ENCODE measurements at regions not wholly inside any gene's neighbourhood (a gene's known extent, or its start where the extent isn't known, plus 50 kb on each side); places are given as distances from the start of the nearest gene placed in this dataset.

DNA sequence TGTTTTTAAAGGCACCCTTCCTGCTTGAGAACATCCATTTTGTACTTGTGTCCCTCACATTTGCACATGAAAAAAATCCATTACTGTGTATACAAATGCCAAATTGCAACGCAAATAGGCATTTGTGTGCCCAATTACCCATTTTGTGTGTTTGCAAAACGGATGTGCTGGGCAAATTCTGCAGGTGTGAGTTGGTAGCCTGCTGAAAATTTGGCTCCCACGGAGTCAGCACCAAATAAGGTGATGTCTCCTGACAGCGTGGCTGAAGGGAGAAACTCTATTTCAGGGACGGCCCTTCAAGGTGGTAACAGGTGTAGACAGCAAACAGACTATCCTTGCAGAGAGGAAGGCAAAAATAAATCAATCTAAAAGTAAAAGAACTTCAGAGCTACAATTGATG lies 661.1 kb downstream of the BCL11A start:
- DNase-seq (ENCODE audit: low read depth in 4 of 4, low spot score in 1 of 4): no peak

DNA sequence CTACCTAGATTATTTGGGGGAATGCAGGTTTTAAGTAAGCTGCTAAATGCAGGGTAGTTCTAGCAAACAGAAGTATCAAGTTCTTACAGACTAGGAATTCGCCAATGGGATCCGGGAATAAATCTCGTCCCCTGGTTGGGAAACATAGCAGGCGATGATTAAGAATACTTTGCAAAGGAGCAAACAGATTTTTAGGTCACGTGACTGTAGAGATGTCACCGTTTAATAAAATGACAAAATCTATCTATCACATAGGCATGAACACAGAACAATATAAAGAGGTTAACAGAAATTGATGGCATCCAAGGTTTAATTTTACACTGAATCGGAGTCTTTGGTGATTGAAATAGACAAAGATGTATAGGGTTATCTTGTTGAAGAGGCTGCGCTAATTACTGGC lies 664.1 kb downstream of the BCL11A start:
- DNase-seq (ENCODE audit: low read depth in 4 of 4, low spot score in 1 of 4): no peak

DNA sequence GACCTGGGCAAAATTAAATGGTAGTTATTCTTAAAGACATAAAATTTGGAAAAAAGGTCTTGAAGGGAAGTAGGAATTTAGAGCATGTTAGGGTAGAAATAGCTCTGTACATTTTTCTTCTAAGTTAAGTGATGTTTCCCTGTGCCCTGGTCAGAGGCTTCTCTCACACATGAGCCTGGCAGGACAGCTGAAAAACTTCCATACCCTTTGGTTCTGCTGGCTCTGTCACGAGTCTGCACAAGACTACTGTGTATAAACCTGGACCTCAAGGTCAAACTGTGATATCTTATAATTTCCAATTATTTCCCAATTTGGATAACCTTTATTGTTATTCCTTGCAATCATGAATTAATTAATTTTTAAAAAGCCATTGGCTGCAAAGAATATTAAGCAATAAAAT lies 664.7 kb downstream of the BCL11A start:
- DNase-seq (ENCODE audit: low read depth in 4 of 4, low spot score in 1 of 4): no peak

DNA sequence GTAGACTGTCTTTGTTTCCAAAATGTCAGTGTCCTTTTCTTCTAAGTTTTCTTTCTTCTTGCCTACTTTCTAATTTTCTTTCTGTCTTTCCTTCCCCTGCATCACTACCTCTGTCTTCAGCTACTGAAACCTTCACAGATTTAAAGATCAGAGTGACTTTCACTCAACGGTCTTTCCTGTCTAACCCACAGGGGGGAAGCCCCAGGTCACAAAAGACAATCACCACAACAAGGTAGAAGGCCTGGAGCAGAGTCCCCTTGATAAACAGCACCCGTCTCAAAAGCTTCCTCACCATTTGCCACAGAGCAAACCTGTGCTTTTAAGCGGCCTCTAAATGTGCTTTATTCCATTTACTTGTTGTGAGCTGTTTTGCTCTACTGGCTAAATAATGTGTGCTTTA lies 665.4 kb downstream of the BCL11A start:
- DNase-seq (ENCODE audit: low read depth in 4 of 4, low spot score in 1 of 4): peak in 1 of 4 experiments; percentile 6

DNA sequence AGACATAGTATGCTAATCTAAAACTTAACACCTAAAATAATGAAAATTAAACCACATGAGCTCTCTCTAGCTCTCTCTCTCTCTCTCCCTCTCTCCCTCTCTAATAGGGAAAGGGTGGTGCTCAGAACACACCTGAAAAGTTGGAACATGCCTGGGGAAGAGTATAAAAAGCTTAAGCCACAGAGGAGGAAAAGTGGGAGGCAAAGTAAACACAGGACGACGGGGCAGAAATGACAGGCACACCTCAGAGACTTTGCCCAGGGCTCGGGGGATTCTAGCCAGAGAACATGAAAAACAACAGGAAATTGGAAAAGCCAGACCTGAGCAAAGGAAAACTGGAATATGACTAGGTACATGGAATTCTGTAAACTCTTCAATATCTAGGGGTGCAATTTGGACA lies 666.1 kb downstream of the BCL11A start:
- DNase-seq (ENCODE audit: low read depth in 4 of 4, low spot score in 1 of 4): no peak

DNA sequence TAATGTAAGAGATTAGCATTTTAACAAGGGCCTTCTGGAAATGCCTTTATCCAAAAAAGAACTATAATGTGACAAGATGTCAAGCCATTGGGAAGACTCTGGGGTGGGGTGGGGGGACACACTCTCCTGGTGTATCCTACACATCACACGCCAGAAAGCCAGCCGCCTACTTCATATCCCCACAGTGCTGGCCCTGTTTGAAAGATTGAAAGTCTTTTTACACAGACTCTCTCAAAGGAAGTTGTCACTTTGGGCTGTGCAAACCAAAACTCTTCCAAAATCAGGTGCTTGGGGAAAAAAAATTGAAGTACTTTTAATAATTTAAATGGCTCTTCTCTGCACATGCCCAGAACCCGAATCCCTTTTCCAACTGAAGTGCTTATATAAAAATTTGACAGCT lies 666.7 kb downstream of the BCL11A start:
- no peak for DNase-seq (ENCODE audit: low read depth in 4 of 4, low spot score in 1 of 4)

DNA sequence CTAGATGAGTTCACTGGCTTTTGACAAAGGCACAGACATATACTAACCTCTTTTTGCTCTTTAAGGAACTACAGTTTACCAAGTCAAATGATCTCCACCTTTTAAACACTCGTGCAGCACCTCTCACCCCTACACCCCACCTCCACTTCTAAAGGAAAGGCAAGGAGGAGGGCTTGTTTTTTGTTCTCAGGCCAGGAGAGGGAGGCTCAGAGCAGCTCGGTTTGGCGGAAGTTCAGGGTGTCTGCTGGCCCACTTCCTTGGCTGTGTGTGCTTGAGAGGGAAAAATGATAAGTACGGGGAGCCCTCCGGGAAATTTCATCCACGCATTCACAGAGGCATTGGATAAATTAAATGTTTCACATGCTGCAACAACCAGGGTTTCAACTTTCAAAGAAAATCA lies 667.9 kb downstream of the BCL11A start:
- DNase-seq (ENCODE audit: low read depth in 4 of 4, low spot score in 1 of 4): no peak

DNA sequence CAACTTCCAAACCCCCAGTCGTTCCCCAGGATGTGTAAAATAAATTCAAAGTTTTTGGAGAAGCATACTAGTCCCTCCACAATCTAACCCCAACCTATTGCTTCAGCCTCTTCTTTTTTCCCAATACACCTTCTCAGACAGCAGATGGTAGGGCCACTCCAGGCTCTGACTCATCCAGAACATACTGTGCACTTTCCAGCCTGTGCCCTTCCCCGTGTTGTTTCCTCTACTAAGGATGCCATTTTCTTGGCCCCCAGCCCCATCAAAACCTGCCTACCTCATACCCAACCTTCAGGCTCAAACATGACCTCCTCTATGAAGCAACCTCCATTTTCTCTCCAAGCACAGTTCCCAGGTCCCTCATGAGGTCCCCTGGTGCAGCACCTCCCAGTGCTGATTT lies 669.3 kb downstream of the BCL11A start:
- no peak for DNase-seq (ENCODE audit: low read depth in 4 of 4, low spot score in 1 of 4)

DNA sequence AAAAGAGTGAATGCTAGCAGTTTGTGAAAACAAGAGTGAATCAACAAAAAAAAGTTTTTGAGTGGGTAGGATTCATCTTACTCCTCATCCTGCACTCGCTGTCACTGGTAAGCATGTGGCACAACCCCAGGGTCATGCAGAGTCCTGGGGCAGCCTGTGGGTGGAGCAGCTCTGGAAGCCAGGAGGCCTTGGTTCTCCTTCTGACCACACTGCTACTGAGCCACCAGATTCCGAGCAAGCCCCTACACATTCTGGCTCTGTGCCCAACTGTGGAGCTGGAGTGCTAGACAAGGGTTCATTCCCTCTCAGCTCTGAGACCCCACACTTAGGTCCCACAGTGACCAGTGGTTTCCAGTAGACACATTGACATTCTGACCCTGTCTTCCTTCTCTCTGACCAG lies 670.6 kb downstream of the BCL11A start:
- DNase-seq (ENCODE audit: low read depth in 4 of 4, low spot score in 1 of 4): no peak

DNA sequence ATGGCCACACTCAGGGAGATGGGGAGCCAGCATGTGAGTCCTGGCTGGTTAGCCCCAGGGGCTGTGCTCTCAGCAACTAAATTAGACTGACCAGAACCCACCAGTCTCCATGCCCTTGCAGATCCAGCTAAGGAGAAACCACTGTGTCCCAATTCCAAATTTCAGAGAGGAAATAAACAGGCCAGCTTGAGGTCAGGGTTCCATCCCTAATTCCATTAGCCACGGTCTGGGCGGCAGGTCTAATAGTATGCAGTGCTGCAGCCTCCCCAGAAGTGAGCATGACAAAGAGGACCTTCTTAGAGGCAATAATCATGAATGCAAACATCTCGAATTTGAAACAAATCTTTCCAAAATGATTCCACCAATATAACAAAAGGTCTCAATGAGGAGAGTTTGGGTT lies 671.2 kb downstream of the BCL11A start:
- DNase-seq (ENCODE audit: low read depth in 4 of 4, low spot score in 1 of 4): no peak

DNA sequence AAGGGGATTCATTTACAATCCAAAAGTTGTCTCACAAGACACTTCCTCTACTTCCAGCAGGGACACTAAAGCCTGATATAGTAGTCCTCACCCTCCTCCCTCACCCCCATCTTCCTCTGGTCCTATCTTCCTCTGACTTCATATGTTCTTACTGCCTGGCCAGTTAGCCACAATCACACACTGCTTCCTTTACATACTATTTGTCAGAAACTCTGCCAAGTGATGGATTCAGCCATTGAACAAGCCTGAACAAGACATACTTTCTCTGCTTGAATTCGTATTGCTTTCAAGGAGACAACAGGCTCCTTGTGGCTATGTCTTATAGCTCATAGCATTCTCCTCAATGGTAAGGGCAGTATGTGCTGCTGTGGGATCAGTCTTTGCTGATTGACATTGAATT lies 672.2 kb downstream of the BCL11A start:
- no peak for DNase-seq (ENCODE audit: low read depth in 4 of 4, low spot score in 1 of 4)

DNA sequence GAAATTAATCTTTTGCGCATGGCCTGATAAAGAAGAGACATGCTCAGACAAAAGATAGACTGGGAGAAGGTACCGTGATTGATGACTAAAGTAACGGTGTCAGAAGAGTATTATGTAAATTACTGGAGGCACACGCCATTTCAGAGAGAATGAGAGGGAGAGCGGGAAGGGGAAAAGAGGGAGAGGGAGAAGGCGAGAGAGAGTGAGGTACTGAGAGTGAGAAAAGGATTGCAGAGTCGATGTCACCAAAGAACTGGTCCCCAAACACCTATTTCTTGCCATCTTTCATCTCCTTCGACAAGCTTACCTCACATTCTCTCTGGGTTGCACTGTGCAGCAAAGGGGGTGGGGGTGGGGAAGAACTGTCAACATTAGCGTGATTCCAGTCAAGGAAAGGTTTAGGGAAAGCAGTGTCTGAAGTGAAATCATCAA lies 673.7 kb downstream of the BCL11A start:
- no peak for DNase-seq (ENCODE audit: low read depth in 4 of 4, low spot score in 1 of 4)

DNA sequence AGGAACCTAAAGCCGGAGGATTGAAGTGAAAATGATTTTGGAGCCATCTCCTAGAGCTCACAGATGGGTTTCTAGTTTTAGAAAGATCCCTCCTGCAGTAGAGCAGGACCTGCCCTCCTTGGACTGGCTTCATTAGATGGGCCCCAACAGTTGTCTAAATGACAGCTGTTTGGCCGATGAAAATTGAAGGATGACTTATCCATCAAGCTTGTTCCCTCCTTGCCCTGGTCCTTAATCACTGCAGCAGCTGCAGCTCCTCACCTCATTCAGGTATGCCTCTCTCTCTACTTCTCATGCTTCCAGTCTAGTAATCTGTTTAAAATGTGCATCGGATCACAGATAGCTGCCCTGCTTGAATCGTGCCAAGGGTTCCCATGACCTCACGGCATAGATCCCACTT lies 677.6 kb downstream of the BCL11A start:
- no peak for DNase-seq (ENCODE audit: low read depth in 4 of 4, low spot score in 1 of 4)

DNA sequence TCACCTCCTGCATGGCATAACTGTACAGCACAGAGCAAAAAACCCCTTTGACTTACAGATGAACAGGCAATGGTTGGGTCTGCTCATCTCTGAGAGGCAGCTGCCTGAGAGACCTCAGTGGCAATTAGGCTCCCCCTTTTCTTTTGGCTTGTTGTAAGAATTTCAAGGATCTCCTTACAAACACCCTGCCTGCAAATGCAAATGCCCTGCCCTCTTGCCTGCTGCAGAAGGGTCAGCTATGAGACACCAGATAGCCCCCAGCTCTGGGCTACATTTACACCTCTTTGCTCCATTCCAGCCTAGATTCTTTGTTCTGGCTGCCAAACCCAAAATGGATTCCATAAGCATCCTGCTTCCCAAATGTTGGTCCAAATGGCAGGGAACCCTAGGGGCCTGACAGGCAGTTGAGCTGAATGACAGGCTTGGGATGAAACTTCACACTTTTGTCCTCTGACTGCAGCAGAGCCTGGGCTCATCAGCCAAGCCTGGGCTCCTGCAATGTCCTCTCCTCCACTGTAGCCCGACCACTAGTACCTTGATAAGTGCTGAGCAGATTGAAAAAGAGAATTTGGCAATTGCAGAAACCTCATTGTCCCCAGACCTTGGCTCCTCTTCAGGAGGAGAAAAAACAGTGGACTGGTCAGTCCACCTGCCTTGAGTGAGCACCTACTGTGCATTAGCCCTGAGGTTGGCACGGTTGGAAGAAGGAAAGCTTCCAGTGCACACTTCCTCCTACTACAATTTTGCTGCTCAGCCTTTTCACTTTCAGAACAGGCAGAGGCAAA lies 678.3 kb downstream of the BCL11A start:
- no peak for DNase-seq (ENCODE audit: low read depth in 4 of 4, low spot score in 1 of 4)

DNA sequence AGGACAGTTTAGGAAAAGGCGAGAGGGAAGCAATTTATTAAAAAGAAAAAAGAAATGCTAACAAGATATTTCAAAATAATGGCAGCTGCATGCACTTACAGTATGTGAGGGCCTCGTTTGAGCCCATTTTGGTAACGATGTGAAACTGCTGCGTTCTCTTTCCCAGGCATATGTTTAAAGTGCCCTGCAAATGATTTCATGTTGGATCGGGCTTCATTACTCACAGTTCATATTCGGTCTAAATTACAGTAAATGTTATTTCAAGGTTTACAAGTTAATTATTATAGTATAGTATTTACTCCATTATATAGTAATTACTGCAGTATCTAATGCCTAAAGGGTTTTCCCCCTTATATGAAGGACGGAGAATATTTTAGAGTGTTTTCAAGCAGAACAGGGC lies 679.1 kb downstream of the BCL11A start:
- DNase-seq (ENCODE audit: low read depth in 4 of 4, low spot score in 1 of 4): no peak

DNA sequence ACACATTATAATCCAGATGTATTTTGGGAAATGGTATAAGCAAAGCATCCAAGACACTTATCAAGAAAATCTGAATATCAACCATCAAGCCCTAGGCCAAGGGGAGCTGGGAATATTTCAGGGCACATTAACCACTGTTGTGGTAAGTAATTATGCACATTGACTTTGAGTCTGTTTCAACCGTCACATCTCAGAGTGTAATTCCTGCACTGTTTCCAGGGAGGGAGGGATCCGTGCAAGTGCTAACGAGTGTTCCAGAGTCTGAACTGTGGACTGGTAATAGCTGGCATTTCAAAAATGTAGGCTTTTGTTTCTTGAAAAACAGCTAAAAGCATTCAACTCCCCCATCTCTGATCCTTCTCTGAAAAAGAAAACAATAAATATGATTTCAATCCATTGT lies 681.6 kb downstream of the BCL11A start:
- DNase-seq (ENCODE audit: low read depth in 4 of 4, low spot score in 1 of 4): no peak

DNA sequence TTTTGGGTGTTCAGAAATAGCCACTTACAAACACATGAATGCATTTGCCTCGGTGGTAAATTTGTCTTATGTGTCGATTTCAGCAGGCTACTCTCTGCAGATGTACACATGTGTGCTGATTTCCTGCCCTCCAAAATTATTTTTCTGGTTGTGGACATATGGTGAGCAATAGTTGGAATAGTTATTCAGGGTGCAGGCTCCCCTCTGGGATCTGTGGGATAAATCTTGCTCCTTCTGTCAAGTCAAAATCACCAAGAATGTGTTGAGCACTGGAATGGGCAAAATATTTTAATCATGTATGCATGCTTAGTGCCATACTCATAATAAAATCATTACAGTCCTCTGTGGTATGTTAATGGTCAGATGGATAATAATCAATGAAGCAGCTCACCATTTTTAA lies 684.5 kb downstream of the BCL11A start:
- DNase-seq (ENCODE audit: low read depth in 4 of 4, low spot score in 1 of 4): no peak

DNA sequence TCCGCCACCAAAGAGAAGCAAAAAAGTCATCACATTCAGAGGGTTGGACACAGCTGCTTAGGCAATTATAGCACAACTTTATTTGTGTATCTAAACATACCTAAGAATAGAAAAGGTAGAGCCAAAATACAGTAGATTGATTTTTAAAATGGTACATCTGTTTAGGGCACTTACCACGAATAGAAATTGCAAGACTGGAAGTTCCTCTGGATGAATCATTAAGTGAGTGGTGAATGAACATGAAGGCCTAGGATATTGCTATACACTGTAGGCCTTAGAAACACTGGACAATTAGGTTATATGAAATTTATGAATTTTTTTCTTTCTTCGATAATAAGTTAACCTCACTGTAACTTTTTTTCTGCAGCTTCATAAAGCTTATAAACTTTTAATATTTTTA lies 687.0 kb downstream of the BCL11A start:
- no peak for DNase-seq (ENCODE audit: low read depth in 4 of 4, low spot score in 1 of 4)

DNA sequence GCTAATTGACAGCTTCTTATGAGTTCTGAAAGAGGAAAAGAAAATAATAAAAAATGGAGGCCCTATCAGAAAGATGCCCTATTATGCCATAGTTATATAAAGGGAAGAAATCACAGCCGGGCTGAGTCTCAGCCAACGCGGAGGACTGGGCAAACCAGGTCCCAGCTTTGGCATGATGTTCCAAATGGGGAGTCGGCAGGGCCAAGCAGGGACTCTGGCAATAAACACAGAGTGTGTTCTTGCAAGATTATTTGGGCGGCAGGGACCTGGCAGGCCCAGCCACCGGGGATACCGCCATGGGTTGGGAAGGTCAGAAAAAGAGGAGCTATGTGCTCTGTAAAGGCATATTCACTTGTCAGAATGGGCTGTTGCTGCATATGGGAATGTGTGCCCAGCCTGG lies 694.9 kb downstream of the BCL11A start:
- DNase-seq (ENCODE audit: low read depth in 4 of 4, low spot score in 1 of 4): no peak

DNA sequence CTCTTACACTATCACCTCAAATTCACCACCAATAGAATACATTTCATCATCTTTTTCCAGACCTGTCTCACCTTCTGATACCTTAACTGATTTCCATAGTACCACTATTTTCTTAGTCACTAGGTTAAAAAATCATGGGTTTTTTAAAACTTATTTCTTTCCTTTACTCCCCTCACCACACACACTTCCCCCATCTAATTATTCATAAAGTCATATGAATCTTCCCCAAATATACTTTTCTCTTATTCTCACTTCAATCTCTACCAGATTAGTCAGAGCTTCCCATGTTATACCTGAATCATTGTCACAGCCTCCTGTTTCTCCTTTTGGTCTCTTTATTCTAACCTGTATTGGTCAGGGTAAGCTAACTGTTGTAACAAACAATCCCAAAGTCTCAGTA lies 696.3 kb downstream of the BCL11A start:
- DNase-seq (ENCODE audit: low read depth in 4 of 4, low spot score in 1 of 4): no peak

DNA sequence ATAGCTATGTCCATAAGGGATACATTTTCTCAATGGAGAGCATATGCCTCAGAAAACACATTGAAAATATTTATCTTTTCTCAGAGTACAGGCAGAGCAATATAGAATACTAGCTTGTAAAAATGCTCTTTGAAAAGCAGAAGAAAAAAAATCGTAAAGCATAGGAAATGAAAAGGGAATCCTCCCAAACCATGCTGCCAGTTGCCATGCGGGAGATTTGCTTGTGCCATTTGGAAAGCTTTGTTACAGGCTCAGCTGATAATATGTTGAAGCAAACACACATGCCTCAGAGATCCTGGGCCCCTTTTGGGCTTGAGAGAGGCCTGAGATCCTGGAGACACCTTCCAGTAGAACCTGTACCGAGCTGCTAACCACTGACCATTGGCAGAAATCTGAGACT lies 697.1 kb downstream of the BCL11A start:
- no peak for DNase-seq (ENCODE audit: low read depth in 4 of 4, low spot score in 1 of 4)

DNA sequence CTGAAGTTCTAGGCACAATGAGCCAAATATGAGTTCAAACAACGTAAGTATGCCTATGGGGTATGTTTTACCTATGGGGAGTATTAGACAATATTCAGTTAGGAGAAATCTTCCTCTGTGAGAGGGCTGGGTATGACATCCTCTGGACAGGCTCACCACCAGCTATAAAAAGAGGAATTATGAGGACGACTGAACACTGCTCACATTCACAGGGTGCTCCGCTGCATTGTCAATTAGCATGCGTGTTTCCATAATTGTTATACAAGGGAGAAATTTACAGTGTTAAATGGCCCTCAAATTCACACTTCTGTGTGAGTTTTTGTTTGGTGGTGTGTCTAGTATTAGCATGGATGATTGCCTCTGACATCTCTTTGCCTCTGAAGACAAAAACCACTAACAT lies 700.4 kb downstream of the BCL11A start:
- DNase-seq (ENCODE audit: low read depth in 4 of 4, low spot score in 1 of 4): no peak

DNA sequence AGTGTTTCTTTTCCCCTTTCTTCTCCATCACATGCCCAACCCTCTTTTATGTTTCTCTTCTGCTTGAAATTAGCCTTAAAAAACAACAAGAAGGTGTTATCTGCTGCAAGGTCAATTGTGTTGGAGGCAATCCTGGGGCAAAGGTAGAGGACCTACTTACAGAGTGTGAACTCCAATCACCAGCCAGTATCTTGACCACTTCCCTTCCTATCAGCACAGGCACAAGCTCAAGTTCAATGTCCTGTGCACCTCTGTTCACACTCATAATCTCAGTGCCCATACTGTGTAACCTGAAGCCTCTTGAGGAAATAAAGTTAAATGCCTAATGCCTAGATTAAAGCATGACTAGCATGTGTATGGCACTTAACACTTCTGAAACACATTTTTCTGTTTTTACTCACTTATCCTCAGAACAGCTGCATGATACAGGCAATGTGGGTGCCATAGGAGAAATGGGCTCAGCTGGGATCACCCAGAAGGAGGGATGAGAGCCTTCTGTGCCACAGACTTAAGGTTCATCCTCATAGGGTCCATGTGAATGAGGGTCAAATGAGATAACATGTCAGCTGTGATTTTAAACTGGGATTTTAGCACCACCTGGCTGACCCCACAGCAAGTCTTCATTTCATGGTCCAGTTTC lies 701.5 kb downstream of the BCL11A start:
- DNase-seq (ENCODE audit: low read depth in 4 of 4, low spot score in 1 of 4): no peak

All from stimulated activated CD4-positive, alpha-beta T cell treated with anti-CD3 and anti-CD28 coated beads, Interleukin-1b, Interleukin-23, amount 100 ng/mL, for 24 hours (primary cell).